GM18511 (cell line): ENCODE measurements at regions not wholly inside any gene's neighbourhood (a gene's known extent, or its start where the extent isn't known, plus 50 kb on each side); places are given as distances from the start of the nearest gene placed in this dataset.
"Not testable (repeated sequence)": the region's sequence is repeated elsewhere in the genome, so short reads cannot be mapped to it uniquely, and the experiment has no call there.

Source experiments
- ATAC-seq: cut with Tn5 transposase; IDR thresholded peaks from one replicate; pipeline ENCODE4 v1.9.1; 2021; ENCODE audit warnings: mild to moderate bottlenecking, moderate library complexity; ENCODE audit not compliant: unreplicated experiment

DNA sequence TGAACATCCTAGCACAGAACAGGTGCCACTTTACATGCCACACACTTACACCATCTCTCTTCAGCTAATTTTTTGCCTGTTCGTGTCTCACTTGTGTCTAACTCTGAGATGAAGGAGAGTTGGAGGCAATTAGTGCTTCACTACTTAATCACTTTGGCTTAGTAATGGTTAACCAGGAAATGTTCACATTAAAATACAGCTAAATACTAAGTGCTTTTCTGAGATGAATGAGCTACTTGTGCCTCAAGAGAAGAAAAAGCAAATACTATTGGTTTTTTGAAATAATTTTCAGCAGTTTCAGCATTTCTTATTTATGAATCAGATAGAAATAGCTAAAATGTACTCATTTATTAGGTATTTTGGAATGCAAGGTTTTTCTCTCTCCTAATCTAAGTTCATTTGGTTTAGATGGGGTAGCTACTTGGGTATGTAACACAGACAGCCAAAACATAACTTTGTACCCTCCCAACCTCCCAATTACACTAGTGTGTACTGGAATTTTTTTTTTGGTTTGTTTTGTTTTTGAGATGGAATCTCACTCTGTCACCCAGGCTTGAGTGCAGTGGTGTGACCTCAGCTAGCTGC is 1474.1 kb upstream of the SEL1L start:
- ATAC-seq = no peak

DNA sequence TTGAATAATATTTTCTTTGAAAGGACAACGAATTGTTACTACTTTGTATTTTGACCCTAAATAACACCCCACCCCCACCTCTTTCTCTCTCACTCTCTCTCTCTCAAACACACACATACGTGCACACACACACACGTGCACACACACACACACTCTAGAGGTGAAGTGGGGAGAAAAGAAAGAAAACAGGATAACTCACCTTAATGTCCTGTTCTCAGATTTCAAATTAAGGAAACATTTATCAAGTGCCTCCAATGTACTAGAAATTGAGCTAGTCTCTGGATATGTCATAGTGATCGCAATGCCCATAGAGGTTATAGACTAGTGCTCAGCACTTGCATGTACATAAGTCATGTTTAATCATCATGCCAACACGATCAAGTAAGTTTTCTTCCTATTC is 1483.6 kb upstream of the SEL1L start:
- ATAC-seq = no peak

GRCh38 chr14:83019744-83020414 is 1486.2 kb upstream of the SEL1L start:
- ATAC-seq = no peak

DNA sequence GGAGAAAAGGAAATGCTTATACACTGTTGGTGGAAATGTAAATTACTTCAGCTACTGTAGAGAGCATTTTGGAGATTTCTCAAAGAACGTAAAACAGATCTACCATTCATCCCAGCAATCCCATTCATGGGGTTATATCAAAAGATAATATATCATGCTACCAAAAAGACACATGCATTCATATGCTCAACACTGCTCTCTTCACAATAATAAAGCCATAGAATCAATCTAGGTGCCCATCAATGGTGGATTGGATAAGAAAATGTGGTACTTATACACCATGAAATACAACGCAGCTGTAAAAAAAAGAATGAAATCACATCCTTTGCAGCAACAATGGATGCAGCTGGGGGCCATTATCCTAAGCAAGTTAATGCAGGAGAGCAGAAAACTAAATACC is 1487.7 kb upstream of the SEL1L start:
- ATAC-seq = no peak

DNA sequence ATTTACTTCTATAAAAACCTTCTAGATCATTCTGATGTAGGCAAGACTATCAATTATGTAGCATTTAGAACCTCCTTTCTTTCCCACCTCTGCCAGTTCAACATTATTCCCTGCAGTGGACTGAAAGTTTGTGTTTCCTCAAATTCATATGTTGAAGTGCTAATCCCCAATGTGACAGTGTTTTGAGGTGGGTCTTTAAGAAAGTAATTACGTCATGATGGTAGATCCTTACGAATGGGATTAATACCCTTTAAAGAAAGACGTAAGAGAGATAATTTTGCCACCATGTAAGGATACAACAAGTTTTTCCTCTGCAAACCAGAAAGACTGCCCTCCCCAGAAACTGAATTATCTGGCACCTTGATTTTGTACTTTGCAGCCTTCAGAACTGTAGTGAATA is 1489.7 kb upstream of the SEL1L start:
- ATAC-seq = no peak

DNA sequence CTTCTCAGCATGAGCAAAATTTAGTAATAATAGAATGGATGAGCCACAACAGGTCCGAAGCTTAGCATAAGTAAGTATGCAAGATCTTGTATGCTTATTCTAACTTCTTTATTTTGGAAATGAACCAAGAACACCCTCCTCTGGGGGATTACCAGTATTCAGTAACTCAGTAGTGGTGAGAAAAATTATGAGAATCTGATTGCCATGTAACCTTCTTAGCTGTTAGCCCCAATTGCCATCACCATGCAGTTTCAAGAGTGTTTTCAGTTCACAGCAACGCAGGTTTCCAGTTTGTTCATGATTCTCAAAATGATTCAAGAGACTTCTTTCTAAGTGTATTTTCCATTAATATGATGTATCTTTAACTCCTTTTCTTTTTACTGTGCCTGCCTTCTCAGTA is 1507.6 kb upstream of the SEL1L start:
- ATAC-seq = no peak

- ATAC-seq = no peak
Observed at GRCh38 chr14:83042858-83043257, 1509.2 kb upstream of the SEL1L start.

- ATAC-seq = no peak
Observed at GRCh38 chr14:83044001-83044400, 1510.3 kb upstream of the SEL1L start.

DNA sequence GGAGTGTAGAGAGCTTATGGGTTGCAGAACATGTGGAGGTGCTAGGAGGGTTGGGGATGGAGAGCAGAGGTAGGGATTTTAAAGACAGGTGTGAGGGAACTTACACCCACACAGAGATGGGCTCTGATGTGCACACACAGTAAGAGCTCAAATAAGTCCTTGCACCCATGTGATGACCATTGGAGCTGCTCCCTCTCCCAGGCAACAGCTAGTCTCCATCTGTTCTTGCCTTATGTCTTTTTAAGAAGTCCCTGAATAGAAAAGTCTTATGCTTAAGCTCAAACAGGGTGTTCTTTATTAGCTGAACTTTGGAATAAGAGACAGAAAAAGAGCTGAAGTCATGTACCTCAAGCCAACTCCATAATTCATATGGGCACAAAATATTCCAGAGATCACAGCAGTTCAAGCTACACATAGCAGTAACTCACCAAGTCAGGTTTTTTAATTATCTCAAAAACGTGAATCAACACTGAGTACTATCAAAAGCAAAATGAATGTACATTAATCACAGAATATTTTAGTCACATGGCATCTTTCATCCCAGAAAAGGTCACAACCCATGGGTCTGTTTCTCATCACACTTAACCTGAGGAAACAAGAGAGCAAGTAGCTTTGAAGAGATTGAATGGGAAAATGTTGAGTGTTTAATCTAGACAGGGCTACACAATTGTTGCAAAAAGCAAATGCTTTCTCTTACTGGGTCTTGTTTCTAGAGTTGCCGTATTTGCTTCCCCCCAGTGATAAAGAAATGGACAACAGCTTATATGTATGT is 1513.6 kb upstream of the SEL1L start:
- no peak for ATAC-seq

DNA sequence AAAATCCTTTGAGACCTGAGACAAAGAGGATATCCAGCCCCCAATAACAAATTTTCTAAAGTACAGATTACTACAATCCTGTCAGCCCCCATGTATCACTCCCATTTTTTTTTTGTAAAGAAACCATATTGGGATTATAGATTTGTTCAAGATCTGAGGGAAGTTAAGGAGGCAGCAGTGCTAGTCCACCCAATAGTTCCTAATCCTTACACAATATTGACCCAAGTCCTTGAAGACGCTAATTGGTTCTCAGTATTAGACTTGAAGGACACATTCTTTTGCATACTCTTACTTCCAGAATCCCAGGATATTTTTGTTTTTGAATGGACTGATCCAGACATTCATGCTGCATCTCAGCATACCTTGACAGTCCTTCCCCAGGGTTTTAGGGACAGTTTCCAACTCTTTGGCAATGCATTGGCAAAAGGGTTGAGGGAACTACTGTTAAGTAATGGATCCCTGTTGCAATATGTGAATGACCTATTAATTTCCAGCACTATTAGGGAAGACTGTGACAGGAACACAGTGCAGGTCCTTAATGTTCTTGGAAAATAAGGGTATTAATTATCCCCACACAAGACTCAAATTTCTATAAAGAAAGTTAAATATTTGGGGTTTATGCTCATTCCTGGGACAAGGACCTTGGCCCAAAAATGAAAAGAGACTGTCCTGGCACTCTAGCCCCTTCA is 1519.5 kb upstream of the SEL1L start:
- no peak for ATAC-seq

GRCh38 chr14:83058068-83058467 is 1524.4 kb upstream of the SEL1L start:
- no peak for ATAC-seq

DNA sequence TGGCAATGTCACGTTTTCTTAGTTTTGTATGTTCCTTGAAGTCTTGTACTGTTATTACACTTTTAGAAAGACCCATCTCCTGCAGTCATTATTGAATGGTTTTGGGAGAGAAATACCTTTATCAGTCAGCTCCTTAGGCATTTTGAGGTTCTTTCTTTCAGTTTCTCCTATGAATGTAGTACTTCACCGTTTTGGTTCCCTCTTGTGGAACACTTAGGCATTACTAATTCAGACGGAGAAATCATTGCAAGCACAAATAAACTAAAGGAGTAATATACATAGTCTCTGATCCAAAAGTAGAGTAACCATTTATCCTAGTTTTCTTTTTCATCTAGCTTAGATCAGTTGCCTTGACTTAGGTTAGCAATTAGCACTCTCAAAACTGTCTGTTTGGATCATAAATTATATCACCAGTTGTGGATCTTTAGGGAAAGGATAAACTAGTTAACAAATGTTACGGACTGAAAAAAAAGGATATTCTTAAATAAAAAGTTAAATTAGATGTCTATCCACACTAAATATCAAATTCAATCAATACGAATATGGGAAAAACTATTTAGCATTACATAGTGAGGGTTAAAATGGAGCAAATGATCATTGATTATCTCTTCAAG is 1538.3 kb upstream of the SEL1L start:
- no peak for ATAC-seq

GRCh38 chr14:83085136-83085535 is 1551.5 kb upstream of the SEL1L start:
- ATAC-seq = no peak

DNA sequence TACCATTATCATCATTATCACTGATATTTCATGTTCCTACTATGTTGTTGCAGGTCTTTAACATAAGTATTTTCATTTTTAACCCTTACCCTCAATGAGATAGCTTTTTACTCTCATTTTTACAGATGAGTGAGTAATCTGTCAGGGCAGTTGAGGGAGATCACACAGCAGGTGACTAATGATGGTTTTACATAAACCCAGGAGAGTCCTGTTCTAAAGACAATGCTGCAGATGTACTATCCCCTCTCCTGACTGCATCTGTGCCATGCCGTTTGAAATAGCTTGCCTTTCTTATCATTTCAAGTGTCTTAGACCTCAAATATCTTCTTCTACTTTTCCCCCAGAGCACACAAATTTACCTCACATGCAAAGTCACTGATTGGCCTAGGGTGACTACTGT is 1552.1 kb upstream of the SEL1L start:
- ATAC-seq = no peak

DNA sequence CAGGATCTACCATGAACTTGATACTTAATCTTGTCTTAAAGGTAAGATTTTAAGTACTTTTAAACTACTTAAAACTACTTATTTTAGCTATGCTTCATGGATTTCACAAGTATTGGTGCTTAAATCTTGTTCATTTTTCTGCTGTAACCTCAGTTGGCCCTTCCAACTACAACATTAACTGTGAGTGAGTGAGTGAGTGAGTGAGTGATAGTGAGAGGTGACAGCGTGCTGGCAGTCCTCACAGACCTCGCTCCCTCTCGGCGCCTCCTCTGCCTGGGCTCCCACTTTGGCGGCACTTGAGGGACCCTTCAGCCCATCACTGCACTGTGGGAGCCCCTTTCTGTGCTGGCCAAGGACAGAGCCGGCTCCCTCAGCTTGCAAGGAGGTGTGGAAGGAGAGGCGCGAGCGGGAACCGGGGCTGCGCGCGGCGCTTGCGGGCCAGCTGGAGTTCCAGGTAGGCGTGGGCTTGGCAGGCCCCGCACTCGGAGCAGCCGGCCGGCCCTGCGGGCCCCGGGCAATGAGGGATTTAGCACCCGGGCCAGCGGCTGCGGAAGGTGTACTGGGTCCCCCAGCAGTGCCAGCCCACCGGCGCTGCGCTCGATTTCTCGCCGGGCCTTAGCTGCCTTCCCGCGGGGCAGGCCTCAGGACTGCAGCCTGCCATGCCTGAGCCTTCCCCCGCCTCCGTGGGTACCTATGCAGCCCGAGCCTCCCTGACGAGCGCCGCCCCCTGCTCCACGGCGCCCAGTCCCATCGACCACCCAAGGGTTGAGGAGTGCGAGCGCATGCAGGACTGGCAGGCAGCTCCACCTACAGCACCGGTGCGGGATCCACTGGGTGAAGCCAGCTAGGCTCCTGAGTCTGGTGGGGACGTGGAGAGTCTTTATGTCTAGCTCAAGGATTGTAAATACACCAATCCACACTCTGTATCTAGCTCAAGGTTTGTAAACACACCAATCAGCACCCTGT is 1558.6 kb upstream of the SEL1L start:
- not testable (repeated sequence) for ATAC-seq

DNA sequence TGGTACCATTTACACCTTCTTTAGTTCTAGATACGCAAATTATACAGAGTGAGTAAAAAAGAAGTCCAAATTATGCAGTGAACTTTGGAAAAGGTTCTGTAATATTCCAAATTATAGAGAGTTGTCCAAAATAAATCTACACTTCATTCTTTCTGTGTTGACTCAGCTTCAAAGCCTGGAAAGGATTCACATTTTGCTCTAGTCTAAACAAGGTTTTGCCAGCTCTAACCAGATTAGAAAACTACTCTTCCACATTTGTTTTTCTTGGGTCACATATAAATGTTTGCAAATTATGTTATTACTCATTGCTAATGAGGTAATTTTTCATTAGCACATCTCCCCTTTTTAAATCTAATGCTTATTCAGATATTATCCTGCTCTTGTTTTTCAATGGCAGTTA is 1562.4 kb upstream of the SEL1L start:
- no peak for ATAC-seq

GRCh38 chr14:83101846-83102245 is 1568.2 kb upstream of the SEL1L start:
- ATAC-seq = no peak

GRCh38 chr14:83118029-83118428 is 1584.4 kb upstream of the SEL1L start:
- no peak for ATAC-seq

- no peak for ATAC-seq
Observed at GRCh38 chr14:83120187-83120586, 1586.5 kb upstream of the SEL1L start.

DNA sequence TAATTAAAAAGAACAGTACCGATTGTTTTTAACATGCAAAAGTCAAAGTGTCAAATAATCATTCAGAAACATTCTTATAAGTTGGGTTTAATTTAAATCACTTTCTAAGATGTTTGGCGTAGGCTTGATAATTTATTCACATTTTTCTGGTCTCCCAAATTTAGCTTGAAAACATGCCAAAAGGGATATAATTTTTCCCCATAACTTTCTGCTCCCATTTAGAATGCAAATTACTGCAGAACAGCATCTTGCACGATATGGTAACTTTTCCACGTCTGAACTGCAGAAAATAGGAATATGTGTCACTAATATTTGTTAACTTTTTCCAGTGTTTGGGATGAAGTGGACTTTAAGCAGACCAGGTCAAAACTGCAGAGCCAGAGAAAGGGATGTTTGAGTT is 1592.4 kb upstream of the SEL1L start:
- no peak for ATAC-seq
